ENCODE measurements at regions not wholly inside any gene's neighbourhood (a gene's known extent, or its start where the extent isn't known, plus 50 kb on each side); places are given as distances from the start of the nearest gene placed in this dataset.

GRCh38 chr4:20367446-20367845, 115.7 kb downstream of the SLIT2 start:
- ATAC-seq = no peak
- TF ChIP-seq ZFP30 (CRISPR knock-in tag; IDR thresholded peaks at IDR 0.05) = no peak
- TF ChIP-seq PPARA (CRISPR knock-in tag; IDR thresholded peaks at IDR 0.05; ENCODE audit: borderline replicate concordance) = no peak
- TF ChIP-seq OSR1 (CRISPR knock-in tag; IDR thresholded peaks at IDR 0.05) = no peak
- TF ChIP-seq CREB5 (CRISPR knock-in tag; IDR thresholded peaks at IDR 0.05; ENCODE audit: low read depth) = no peak
- no peak for TF ChIP-seq POU6F1 (CRISPR knock-in tag; IDR thresholded peaks at IDR 0.05; ENCODE audit: borderline replicate concordance, low read depth)
- TF ChIP-seq RARB (CRISPR knock-in tag; IDR thresholded peaks at IDR 0.05) = no peak
- TF ChIP-seq ZNF70 (CRISPR knock-in tag; IDR thresholded peaks at IDR 0.05) = no peak

- TF ChIP-seq ZNF70 (CRISPR knock-in tag; IDR thresholded peaks at IDR 0.05) (no peak), ZC3H10 (CRISPR knock-in tag; IDR thresholded peaks at IDR 0.05) (no peak), ZFP3 (CRISPR knock-in tag; IDR thresholded peaks at IDR 0.05) (no peak), SNAI2 (CRISPR knock-in tag; IDR thresholded peaks at IDR 0.05) (no peak), ISL1 (CRISPR knock-in tag; IDR thresholded peaks at IDR 0.05) (no peak), TOX (CRISPR knock-in tag; IDR thresholded peaks at IDR 0.05; ENCODE audit: borderline replicate concordance) (no peak), CSRNP3 (CRISPR knock-in tag; IDR thresholded peaks at IDR 0.05) (no peak), RARB (CRISPR knock-in tag; IDR thresholded peaks at IDR 0.05) (no peak), GLIS3 (CRISPR knock-in tag; IDR thresholded peaks at IDR 0.05) (no peak), ARNTL (CRISPR knock-in tag; IDR thresholded peaks at IDR 0.05; ENCODE audit: borderline replicate concordance, low read depth) (no peak), ZFP30 (CRISPR knock-in tag; IDR thresholded peaks at IDR 0.05) (no peak), TSHZ2 (CRISPR knock-in tag; IDR thresholded peaks at IDR 0.05) (no peak), ZNF8 (CRISPR knock-in tag; IDR thresholded peaks at IDR 0.05) (no peak)
These were observed 117.2 kb downstream of the SLIT2 start for GRCh38 chr4:20368926-20369325.

GRCh38 chr4:20370274-20370673, 118.6 kb downstream of the SLIT2 start:
- TF ChIP-seq ZC3H10 (CRISPR knock-in tag; IDR thresholded peaks at IDR 0.05) = no peak
- TF ChIP-seq ISL1 (CRISPR knock-in tag; IDR thresholded peaks at IDR 0.05) = no peak
- TF ChIP-seq ZFP3 (CRISPR knock-in tag; IDR thresholded peaks at IDR 0.05) = no peak
- no peak for TF ChIP-seq GLIS3 (CRISPR knock-in tag; IDR thresholded peaks at IDR 0.05)
- no peak for TF ChIP-seq ZNF565 (CRISPR knock-in tag; conservative IDR thresholded peaks at IDR 0.05; ENCODE audit: low read depth)
- no peak for TF ChIP-seq OSR1 (CRISPR knock-in tag; IDR thresholded peaks at IDR 0.05)
- TF ChIP-seq CSDC2 (CRISPR knock-in tag; IDR thresholded peaks at IDR 0.05) = no peak
- TF ChIP-seq CREB5 (CRISPR knock-in tag; IDR thresholded peaks at IDR 0.05; ENCODE audit: low read depth) = no peak
- no peak for TF ChIP-seq ZNF8 (CRISPR knock-in tag; IDR thresholded peaks at IDR 0.05)
- TF ChIP-seq TOX (CRISPR knock-in tag; IDR thresholded peaks at IDR 0.05; ENCODE audit: borderline replicate concordance) = no peak
- no peak for TF ChIP-seq SNAI2 (CRISPR knock-in tag; IDR thresholded peaks at IDR 0.05)
- peak; percentile 66 for ATAC-seq

More at GRCh38 chr4:20368926-20369325, 117.2 kb downstream of the SLIT2 start:
- peak; percentile 56 for ATAC-seq

- ATAC-seq = no peak
- TF ChIP-seq GLIS3 (CRISPR knock-in tag; IDR thresholded peaks at IDR 0.05) (no peak), ARNTL (CRISPR knock-in tag; IDR thresholded peaks at IDR 0.05; ENCODE audit: borderline replicate concordance, low read depth) (no peak)
These were observed 124.4 kb downstream of the SLIT2 start for GRCh38 chr4:20376070-20376469.
